Adrenal gland (tissue), 9 donors: ENCODE measurements at regions not wholly inside any gene's neighbourhood (a gene's known extent, or its start where the extent isn't known, plus 50 kb on each side); places are given as distances from the start of the nearest gene placed in this dataset.
A peak's percentile ranks its signal among the peaks of the same experiment; 100 is the strongest.

Source experiments
- DNase-seq, 7 donors: peaks; one replicate each; pipeline ENCODE4 v3.0.0-alpha.2; 2019 to 2020
- H3K27ac ChIP-seq, 5 donors: fragments of 200-600 bp; sonication (generic) in 4 of 5; 1 replicate in 3 of 5; 2 replicates in 2 of 5; pipeline versions ENCODE4 v1.5.1 to v1.8.0; 2016 to 2020; ENCODE audit warnings: mild to moderate bottlenecking in 1 of 5
- H3K27me3 ChIP-seq: fragments of 200-600 bp; 2 replicates; pipeline ENCODE4 v1.8.0; 2021
- H3K36me3 ChIP-seq, 2 donors: fragments of 200-600 bp; replicated peaks in 1 of 2; 1 replicate in 1 of 2; 2 replicates in 1 of 2; pipeline versions ENCODE4 v1.5.1 to v1.8.0; 2018 to 2022
- H3K4me1 ChIP-seq, 2 donors: fragments of 200-600 bp; replicated peaks in 1 of 2; 1 replicate in 1 of 2; 2 replicates in 1 of 2; pipeline versions ENCODE4 v1.5.1 to v1.8.0; 2018 to 2021
- H3K4me3 ChIP-seq, 4 donors: fragments of 200-600 bp; sonication (generic) in 3 of 4; one replicate each; pipeline ENCODE4 v1.5.1; 2016 to 2018
- H3K9me3 ChIP-seq, 3 donors: fragments of 200-600 bp; sonication (generic) in 1 of 3; replicated peaks in 1 of 3; 1 replicate in 2 of 3; 2 replicates in 1 of 3; pipeline versions ENCODE4 v1.5.1 to v1.8.0; 2016 to 2021
- POLR2A ChIP-seq, 2 donors: fragments of 450-650 bp; IDR thresholded peaks; one replicate each; pipeline ENCODE4 v1.6.1; 2017; ENCODE audit warnings: antibody characterized with exemption in 2 of 2, mild to moderate bottlenecking in 2 of 2, moderate library complexity in 1 of 2
- WGBS, 4 donors: extraction: QIAGEN DNeasy Blood & Tissue Kit in 2 of 4; methylation state at CpG; one replicate each; pipeline versions ENCODE4 v1.1.5 to v1.1.7; 2013 to 2017; 5-methylcytosine and 5-hydroxymethylcytosine counted together
- intact Hi-C, 2 donors: fragments of 100-400 bp; cut with DNase I; formaldehyde crosslinking; loops; one replicate each; pipeline versions ENCODE4 v1.14.1 to v1.15.0; 2022 to 2023
- TF ChIP-seq, protein P1 (sequence below), 6 experiments: fragments of 450-650 bp in 4 of 6; fragments of 200-600 bp in 2 of 6; sonication (generic) in 1 of 6; IDR thresholded peaks; 1 replicate in 5 of 6; 2 replicates in 1 of 6; pipeline versions ENCODE4 v1.5.1 to v1.8.0; 2016 to 2021; ENCODE audit warnings: antibody characterized with exemption in 6 of 6, mild to moderate bottlenecking in 2 of 6, moderate library complexity in 1 of 6
- donor health status: healthy with polysubstance abuse.
- donor health status: Bipolar disorder and iron deficiency.
- donor health status: DM: yes; HTN: yes; CAD: no.
- donor health status: DM: no; HTN: no; CAD: no.
- donor health status: DM: no; HTN: no; CAD: no.

DNA sequence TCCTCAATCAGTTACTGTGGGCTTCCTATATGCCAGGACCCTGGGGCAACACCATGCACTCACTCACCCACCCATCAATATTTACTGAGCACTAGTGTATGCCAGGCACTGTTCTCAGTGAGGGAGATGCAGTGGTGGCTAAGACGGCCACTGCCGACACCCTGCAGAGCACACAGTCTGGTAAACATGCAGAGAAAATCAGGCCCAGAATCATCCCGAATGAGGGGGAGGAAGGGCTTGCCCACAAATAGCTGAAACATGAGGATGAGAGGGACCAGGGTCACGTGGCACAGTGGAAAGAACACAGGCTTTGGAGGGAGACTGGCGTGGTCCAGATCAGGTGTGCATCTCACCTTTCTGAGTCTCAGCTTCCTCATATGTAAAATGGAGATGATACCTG, 89.2 kb upstream of the IGSF21 start:
- DNase-seq = no peak
- no peaks in the 10 kb centered on the region for H3K27me3 ChIP-seq
- no peaks in the 10 kb centered on the region for H3K9me3 ChIP-seq
- intact Hi-C loops = no loop called here
- no peaks in the 10 kb centered on the region for H3K4me1 ChIP-seq
- no peak overlapping the region for H3K27ac ChIP-seq
- no peaks in the 10 kb centered on the region for H3K36me3 ChIP-seq
- H3K4me3 ChIP-seq = no peak overlapping the region
- TF ChIP-seq POLR2A (IDR thresholded peaks at IDR 0.05) = no peak
- TF ChIP-seq, protein P1, sequence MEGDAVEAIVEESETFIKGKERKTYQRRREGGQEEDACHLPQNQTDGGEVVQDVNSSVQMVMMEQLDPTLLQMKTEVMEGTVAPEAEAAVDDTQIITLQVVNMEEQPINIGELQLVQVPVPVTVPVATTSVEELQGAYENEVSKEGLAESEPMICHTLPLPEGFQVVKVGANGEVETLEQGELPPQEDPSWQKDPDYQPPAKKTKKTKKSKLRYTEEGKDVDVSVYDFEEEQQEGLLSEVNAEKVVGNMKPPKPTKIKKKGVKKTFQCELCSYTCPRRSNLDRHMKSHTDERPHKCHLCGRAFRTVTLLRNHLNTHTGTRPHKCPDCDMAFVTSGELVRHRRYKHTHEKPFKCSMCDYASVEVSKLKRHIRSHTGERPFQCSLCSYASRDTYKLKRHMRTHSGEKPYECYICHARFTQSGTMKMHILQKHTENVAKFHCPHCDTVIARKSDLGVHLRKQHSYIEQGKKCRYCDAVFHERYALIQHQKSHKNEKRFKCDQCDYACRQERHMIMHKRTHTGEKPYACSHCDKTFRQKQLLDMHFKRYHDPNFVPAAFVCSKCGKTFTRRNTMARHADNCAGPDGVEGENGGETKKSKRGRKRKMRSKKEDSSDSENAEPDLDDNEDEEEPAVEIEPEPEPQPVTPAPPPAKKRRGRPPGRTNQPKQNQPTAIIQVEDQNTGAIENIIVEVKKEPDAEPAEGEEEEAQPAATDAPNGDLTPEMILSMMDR (IDR thresholded peaks at IDR 0.05) = no peak
- 62 to 79% (median 68%) methylated on average over 5 of the region's 5 CpGs for WGBS, 4 donors

DNA sequence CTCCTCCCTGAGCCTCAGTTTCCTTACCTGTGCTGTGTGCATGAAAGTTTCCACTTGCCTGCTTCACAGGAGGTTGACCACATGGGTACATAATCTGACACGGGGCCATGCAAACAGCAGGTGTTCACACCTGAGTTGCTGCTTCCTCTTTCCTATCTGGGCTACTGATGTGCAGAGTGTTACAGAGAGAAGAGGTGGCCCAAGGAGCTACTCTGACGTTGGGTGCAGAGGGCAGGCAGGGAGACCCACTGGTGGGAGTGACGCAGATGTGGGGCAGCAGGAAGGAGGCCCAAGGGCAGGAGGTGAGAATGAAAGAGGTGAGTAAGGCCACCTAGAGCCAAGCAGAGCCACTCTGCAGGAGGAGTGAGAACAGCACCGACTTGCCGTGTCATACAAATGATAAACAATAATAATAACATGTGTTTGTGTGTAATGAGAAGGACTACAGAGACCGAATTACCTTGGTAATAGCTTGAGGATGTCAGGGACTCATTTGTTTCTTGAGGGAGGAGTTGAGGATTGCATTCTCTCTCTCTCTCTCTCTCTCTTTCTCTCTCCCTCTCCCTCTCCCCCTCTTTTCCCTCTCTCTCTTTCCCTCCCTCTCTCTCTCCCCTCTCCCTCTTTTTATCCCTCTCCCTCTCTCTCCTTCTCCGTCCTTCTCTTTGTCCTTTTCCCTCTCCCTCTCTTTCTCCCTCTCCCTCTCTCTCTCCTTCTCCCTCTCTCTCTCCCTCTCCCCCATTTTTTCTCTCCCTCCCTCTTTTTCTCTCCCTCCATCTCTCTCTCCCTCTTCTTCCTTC, 87.4 kb upstream of the IGSF21 start:
- no peaks in the 10 kb centered on the region for H3K4me1 ChIP-seq
- no peak for TF ChIP-seq POLR2A (IDR thresholded peaks at IDR 0.05)
- TF ChIP-seq, protein P1 (IDR thresholded peaks at IDR 0.05) = no peak
- H3K36me3 ChIP-seq = no peaks in the 10 kb centered on the region
- intact Hi-C loops = no loop called here
- no peak overlapping the region for H3K4me3 ChIP-seq
- WGBS, 4 donors = 51 to 76% (median 62%) methylated on average over 7 of the region's 7 CpGs
- DNase-seq = no peak
- H3K27ac ChIP-seq = no peak overlapping the region
- no peaks in the 10 kb centered on the region for H3K27me3 ChIP-seq
- H3K9me3 ChIP-seq = no peaks in the 10 kb centered on the region

GRCh38 chr1:18021242-18021641, 86.4 kb upstream of the IGSF21 start:
- Histone ChIP-seq H3K27me3 (no peaks in the 10 kb centered on the region), H3K36me3 (no peaks in the 10 kb centered on the region), H3K4me3 (no peak overlapping the region), H3K4me1 (no peaks in the 10 kb centered on the region), H3K9me3 (no peaks in the 10 kb centered on the region), H3K27ac (no peak overlapping the region)
- TF ChIP-seq, protein P1 (IDR thresholded peaks at IDR 0.05) = no peak
- no peak for TF ChIP-seq POLR2A (IDR thresholded peaks at IDR 0.05)
- intact Hi-C loops = no loop called here
- DNase-seq = peak in 4 of 7 donors; percentile 24 to 54 (median 42)
- 23 to 36% (median 31%) methylated on average over 6 of the region's 6 CpGs for WGBS, 4 donors

GRCh38 chr1:18032172-18032859, 75.3 kb upstream of the IGSF21 start:
- no peaks in the 10 kb centered on the region for H3K36me3 ChIP-seq
- no peaks in the 10 kb centered on the region for H3K9me3 ChIP-seq
- 59 to 64% (median 61%) methylated on average over 13 of the region's 13 CpGs for WGBS, 4 donors
- H3K4me3 ChIP-seq = no peak overlapping the region
- intact Hi-C loops = no loop called here
- no peak for TF ChIP-seq POLR2A (IDR thresholded peaks at IDR 0.05)
- TF ChIP-seq, protein P1 (IDR thresholded peaks at IDR 0.05) = no peak
- no peaks in the 10 kb centered on the region for H3K4me1 ChIP-seq
- H3K27ac ChIP-seq = no peak overlapping the region
- DNase-seq = no peak
- peaks cover 13% of the 10 kb centered on the region for H3K27me3 ChIP-seq
